WTC11 (cell line): ENCODE measurements at regions not wholly inside any gene's neighbourhood (a gene's known extent, or its start where the extent isn't known, plus 50 kb on each side); places are given as distances from the start of the nearest gene placed in this dataset.

ENCODE experiments used
- ATAC-seq: fragments of 200-7000 bp; cut with Tn5 transposase; 2 replicates; pipeline ENCODE4 v1.10.0; 2021; ENCODE audit warnings: mild to moderate bottlenecking, moderate library complexity
- CTCF ChIA-PET: fragments of 300-600 bp; sonication (Branson Sonifier 250); formaldehyde crosslinking; loops from one replicate; lab custom pipeline; 2021; ENCODE audit warnings: antibody characterized with exemption; lab: Charles Lee
- POLR2A ChIA-PET: fragments of 350-600 bp; sonication (Branson Sonifier 250); formaldehyde crosslinking; loops from one replicate; lab custom pipeline; 2021; ENCODE audit warnings: antibody characterized with exemption; lab: Charles Lee
- DNase-seq: peaks from one replicate; pipeline ENCODE4 v3.0.0; 2021; ENCODE audit warnings: low spot score
- H3K27ac Mint-ChIP-seq: 2 replicates; pipeline ENCODE4 v1.8.0; 2021; ENCODE audit warnings: mixed read lengths
- H3K27me3 Mint-ChIP-seq: 2 replicates; pipeline ENCODE4 v1.8.0; 2021; ENCODE audit warnings: low read depth, mild to moderate bottlenecking, moderate library complexity, mixed read lengths
- H3K36me3 Mint-ChIP-seq: 2 replicates; pipeline ENCODE4 v1.8.0; 2021; ENCODE audit warnings: mixed read lengths
- H3K4me1 Mint-ChIP-seq: 2 replicates; pipeline ENCODE4 v1.8.0; 2022; ENCODE audit warnings: mixed read lengths
- H3K4me3 Mint-ChIP-seq: 2 replicates; pipeline ENCODE4 v1.8.0; 2021; ENCODE audit warnings: mild to moderate bottlenecking, moderate library complexity, mixed read lengths
- H3K9me3 Mint-ChIP-seq: 2 replicates; pipeline ENCODE4 v1.8.0; 2021; ENCODE audit warnings: mixed read lengths
- FOXP4 ChIP-seq: sonication (generic); formaldehyde crosslinking; IDR thresholded peaks from 2 replicates; pipeline ENCODE4 v1.8.0; 2022; ENCODE audit warnings: mild to moderate bottlenecking, missing genetic modification reagents
- GABPB1 ChIP-seq: sonication (generic); formaldehyde crosslinking; IDR thresholded peaks from 2 replicates; pipeline ENCODE4 v1.8.1; 2023; ENCODE audit warnings: mild to moderate bottlenecking, missing genetic modification reagents
- JAZF1 ChIP-seq: fragments of 250-450 bp; sonication (Bioruptor Pico); IDR thresholded peaks from 2 replicates; pipeline ENCODE4 v1.9.0; 2021; ENCODE audit warnings: moderate library complexity, mild to moderate bottlenecking, inconsistent platforms
- KAT7 ChIP-seq: sonication (generic); formaldehyde crosslinking; IDR thresholded peaks from 2 replicates; pipeline ENCODE4 v1.8.1; 2023; ENCODE audit warnings: missing genetic modification reagents, mild to moderate bottlenecking, borderline replicate concordance
- NR3C1 ChIP-seq: sonication (generic); formaldehyde crosslinking; conservative IDR thresholded peaks from 2 replicates; pipeline ENCODE4 v1.8.1; 2023; ENCODE audit warnings: low read depth, mild to moderate bottlenecking, missing genetic modification reagents
- PRDM15 ChIP-seq: sonication (generic); formaldehyde crosslinking; IDR thresholded peaks from 2 replicates; pipeline ENCODE4 v1.8.0; 2022; ENCODE audit warnings: missing genetic modification reagents
- PRRX2 ChIP-seq: fragments of 250-450 bp; sonication (Bioruptor Pico); IDR thresholded peaks from 2 replicates; pipeline ENCODE4 v1.8.0; 2021; ENCODE audit warnings: mild to moderate bottlenecking
- RELA ChIP-seq: sonication (generic); formaldehyde crosslinking; IDR thresholded peaks from 2 replicates; pipeline ENCODE4 v1.8.1; 2022; ENCODE audit warnings: missing genetic modification reagents, mild to moderate bottlenecking, borderline replicate concordance
- RORB ChIP-seq: fragments of 250-450 bp; sonication (Bioruptor Pico); IDR thresholded peaks from 2 replicates; pipeline ENCODE4 v1.9.0; 2021; ENCODE audit warnings: mild to moderate bottlenecking
- SMAD3 ChIP-seq: sonication (generic); formaldehyde crosslinking; IDR thresholded peaks from 2 replicates; pipeline ENCODE4 v1.8.0; 2022; ENCODE audit warnings: missing genetic modification reagents, mild to moderate bottlenecking, borderline replicate concordance
- TEAD4 ChIP-seq: sonication (generic); formaldehyde crosslinking; IDR thresholded peaks from 2 replicates; pipeline ENCODE4 v1.8.0; 2022; ENCODE audit warnings: mild to moderate bottlenecking, missing genetic modification reagents
- TP53 ChIP-seq: sonication (generic); formaldehyde crosslinking; IDR thresholded peaks from 2 replicates; pipeline ENCODE4 v1.8.1; 2023; ENCODE audit warnings: mild to moderate bottlenecking, missing genetic modification reagents
- ZNF138 ChIP-seq: sonication (generic); formaldehyde crosslinking; conservative IDR thresholded peaks from 2 replicates; pipeline ENCODE4 v1.8.1; 2022; ENCODE audit warnings: mild to moderate bottlenecking, moderate library complexity, missing genetic modification reagents
- ZNF263 ChIP-seq: sonication (generic); formaldehyde crosslinking; IDR thresholded peaks from 2 replicates; pipeline ENCODE4 v1.8.1; 2022; ENCODE audit warnings: low read depth, mild to moderate bottlenecking, moderate library complexity, missing genetic modification reagents
- ZNF396 ChIP-seq: fragments of 250-450 bp; sonication (Bioruptor Pico); IDR thresholded peaks from 2 replicates; pipeline ENCODE4 v1.8.0; 2021; ENCODE audit warnings: mild to moderate bottlenecking, moderate library complexity, borderline replicate concordance
- ZNF416 ChIP-seq: fragments of 250-450 bp; sonication (Bioruptor Pico); IDR thresholded peaks from 2 replicates; pipeline ENCODE4 v1.9.0; 2021; ENCODE audit warnings: mild to moderate bottlenecking, inconsistent platforms
- ZNF512 ChIP-seq: sonication (generic); formaldehyde crosslinking; IDR thresholded peaks from 2 replicates; pipeline ENCODE4 v1.8.1; 2022; ENCODE audit warnings: missing genetic modification reagents, borderline replicate concordance
- ZNF671 ChIP-seq: fragments of 250-450 bp; sonication (Bioruptor Pico); IDR thresholded peaks from 2 replicates; pipeline ENCODE4 v1.8.0; 2021; ENCODE audit warnings: mild to moderate bottlenecking
- TF ChIP-seq, protein P1 (sequence below): sonication (generic); formaldehyde crosslinking; IDR thresholded peaks from 2 replicates; pipeline ENCODE4 v1.8.0; 2023; ENCODE audit warnings: mild to moderate bottlenecking, missing genetic modification reagents
- TF ChIP-seq, protein P2 (sequence below): sonication (generic); formaldehyde crosslinking; IDR thresholded peaks from 2 replicates; pipeline ENCODE4 v1.8.1; 2023; ENCODE audit warnings: mild to moderate bottlenecking, missing genetic modification reagents, moderate library complexity
- TF ChIP-seq, protein P3 (sequence below): fragments of 200-600 bp; IDR thresholded peaks from 2 replicates; pipeline ENCODE4 v1.8.0; 2022; ENCODE audit warnings: antibody characterized with exemption

DNA sequence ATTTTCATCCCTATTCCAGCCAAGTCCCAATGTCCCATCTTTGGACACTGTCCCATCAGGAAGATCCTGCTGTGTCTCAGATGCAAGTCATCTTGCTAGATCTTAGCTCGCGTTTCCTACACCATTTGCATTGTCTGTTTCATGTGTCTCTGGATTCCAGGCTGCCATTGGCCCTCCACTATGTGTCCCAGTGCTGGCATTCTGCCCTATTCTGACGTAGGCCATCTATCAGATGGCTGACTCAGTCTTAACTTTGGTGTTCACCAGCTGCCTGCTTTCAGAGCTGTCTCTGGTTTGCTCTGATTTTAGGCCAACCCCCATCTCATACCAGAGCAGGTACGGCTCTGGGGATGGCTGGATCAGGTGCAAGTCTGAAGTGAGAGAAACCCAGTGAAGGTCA, 300.9 kb upstream of the ASIC2 start:
- POLR2A ChIA-PET, result interaction anchor here (0.7 kb wide), 1 partner anchor 1047 kb away, joined by 4 read pairs; no protein-coding TSS in a partner anchor
- Mint-ChIP-seq H3K27ac (no peak overlapping the region), H3K4me1 (peaks cover 13% of the 10 kb centered on the region), H3K4me3 (no peak overlapping the region), H3K36me3 (no peaks in the 10 kb centered on the region), H3K27me3 (peaks cover 3% of the 10 kb centered on the region; the same call in 1 of the 2 replicates), H3K9me3 (no peaks in the 10 kb centered on the region)
- CTCF ChIA-PET, result no interaction called here
- ATAC-seq, result no peak
- no peak for TF ChIP-seq PRRX2
- TF ChIP-seq RELA, result no peak
- no peak for TF ChIP-seq ZNF138 (CRISPR knock-in tag)
- no peak for TF ChIP-seq KAT7 (CRISPR knock-in tag)
- TF ChIP-seq ZNF263, result no peak
- TF ChIP-seq RORB (CRISPR knock-in tag), result no peak
- TF ChIP-seq FOXP4 (CRISPR knock-in tag), result no peak
- DNase-seq, result no peak

GRCh38 chr17:33595828-33596227, 302.7 kb upstream of the ASIC2 start:
- peaks cover 13% of the 10 kb centered on the region for H3K4me1 Mint-ChIP-seq

More at GRCh38 chr17:33595828-33596227, 302.7 kb upstream of the ASIC2 start:
- no peak for ATAC-seq
- Mint-ChIP-seq H3K27me3 (peaks cover 3% of the 10 kb centered on the region; the same call in 1 of the 2 replicates), H3K4me3 (no peak overlapping the region), H3K27ac (no peak overlapping the region)
- DNase-seq, result no peak
- POLR2A ChIA-PET, result no interaction called here
- no peak for TF ChIP-seq JAZF1
- TF ChIP-seq TP53, result no peak
- TF ChIP-seq, protein P1, sequence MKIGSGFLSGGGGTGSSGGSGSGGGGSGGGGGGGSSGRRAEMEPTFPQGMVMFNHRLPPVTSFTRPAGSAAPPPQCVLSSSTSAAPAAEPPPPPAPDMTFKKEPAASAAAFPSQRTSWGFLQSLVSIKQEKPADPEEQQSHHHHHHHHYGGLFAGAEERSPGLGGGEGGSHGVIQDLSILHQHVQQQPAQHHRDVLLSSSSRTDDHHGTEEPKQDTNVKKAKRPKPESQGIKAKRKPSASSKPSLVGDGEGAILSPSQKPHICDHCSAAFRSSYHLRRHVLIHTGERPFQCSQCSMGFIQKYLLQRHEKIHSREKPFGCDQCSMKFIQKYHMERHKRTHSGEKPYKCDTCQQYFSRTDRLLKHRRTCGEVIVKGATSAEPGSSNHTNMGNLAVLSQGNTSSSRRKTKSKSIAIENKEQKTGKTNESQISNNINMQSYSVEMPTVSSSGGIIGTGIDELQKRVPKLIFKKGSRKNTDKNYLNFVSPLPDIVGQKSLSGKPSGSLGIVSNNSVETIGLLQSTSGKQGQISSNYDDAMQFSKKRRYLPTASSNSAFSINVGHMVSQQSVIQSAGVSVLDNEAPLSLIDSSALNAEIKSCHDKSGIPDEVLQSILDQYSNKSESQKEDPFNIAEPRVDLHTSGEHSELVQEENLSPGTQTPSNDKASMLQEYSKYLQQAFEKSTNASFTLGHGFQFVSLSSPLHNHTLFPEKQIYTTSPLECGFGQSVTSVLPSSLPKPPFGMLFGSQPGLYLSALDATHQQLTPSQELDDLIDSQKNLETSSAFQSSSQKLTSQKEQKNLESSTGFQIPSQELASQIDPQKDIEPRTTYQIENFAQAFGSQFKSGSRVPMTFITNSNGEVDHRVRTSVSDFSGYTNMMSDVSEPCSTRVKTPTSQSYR (CRISPR knock-in tag), result no peak
- TF ChIP-seq TEAD4 (CRISPR knock-in tag), result no peak
- TF ChIP-seq SMAD3 (CRISPR knock-in tag), result no peak
- TF ChIP-seq ZNF138 (CRISPR knock-in tag), result no peak
- TF ChIP-seq ZNF396, result no peak
- no peak for TF ChIP-seq ZNF512 (CRISPR knock-in tag)
- TF ChIP-seq, protein P2, sequence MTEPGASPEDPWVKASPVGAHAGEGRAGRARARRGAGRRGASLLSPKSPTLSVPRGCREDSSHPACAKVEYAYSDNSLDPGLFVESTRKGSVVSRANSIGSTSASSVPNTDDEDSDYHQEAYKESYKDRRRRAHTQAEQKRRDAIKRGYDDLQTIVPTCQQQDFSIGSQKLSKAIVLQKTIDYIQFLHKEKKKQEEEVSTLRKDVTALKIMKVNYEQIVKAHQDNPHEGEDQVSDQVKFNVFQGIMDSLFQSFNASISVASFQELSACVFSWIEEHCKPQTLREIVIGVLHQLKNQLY (CRISPR knock-in tag), result no peak
- no peak for TF ChIP-seq ZNF416 (CRISPR knock-in tag)
- no peak for TF ChIP-seq ZNF671 (CRISPR knock-in tag)
- TF ChIP-seq PRDM15 (CRISPR knock-in tag), result no peak
- TF ChIP-seq, protein P3, sequence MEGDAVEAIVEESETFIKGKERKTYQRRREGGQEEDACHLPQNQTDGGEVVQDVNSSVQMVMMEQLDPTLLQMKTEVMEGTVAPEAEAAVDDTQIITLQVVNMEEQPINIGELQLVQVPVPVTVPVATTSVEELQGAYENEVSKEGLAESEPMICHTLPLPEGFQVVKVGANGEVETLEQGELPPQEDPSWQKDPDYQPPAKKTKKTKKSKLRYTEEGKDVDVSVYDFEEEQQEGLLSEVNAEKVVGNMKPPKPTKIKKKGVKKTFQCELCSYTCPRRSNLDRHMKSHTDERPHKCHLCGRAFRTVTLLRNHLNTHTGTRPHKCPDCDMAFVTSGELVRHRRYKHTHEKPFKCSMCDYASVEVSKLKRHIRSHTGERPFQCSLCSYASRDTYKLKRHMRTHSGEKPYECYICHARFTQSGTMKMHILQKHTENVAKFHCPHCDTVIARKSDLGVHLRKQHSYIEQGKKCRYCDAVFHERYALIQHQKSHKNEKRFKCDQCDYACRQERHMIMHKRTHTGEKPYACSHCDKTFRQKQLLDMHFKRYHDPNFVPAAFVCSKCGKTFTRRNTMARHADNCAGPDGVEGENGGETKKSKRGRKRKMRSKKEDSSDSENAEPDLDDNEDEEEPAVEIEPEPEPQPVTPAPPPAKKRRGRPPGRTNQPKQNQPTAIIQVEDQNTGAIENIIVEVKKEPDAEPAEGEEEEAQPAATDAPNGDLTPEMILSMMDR, result no peak
- no peak for TF ChIP-seq GABPB1 (CRISPR knock-in tag)
- TF ChIP-seq NR3C1 (CRISPR knock-in tag), result no peak
- TF ChIP-seq, all 79 proteins: peak for 0
- CTCF ChIA-PET, result interaction anchor here (0.9 to 1.4 kb wide), 3 partner anchors 56 to 79 kb away, joined by 3 to 6 read pairs (median 3); no protein-coding TSS in a partner anchor
- Mint-ChIP-seq H3K36me3 (no peaks in the 10 kb centered on the region), H3K9me3 (no peaks in the 10 kb centered on the region)
